OCI-LY7 (cell line): ENCODE measurements at regions not wholly inside any gene's neighbourhood (a gene's known extent, or its start where the extent isn't known, plus 50 kb on each side); places are given as distances from the start of the nearest gene placed in this dataset.
"Not testable (repeated sequence)": the region's sequence is repeated elsewhere in the genome, so short reads cannot be mapped to it uniquely, and the experiment has no call there.

ENCODE experiments used
- BruUV-seq: library from RNA; stranded (reverse); fragments of 400-500 nt; replicated peaks from 2 replicates; lab custom pipeline; 2021; lab: Mats Ljungman, UMichigan
- CTCF ChIA-PET: fragments of 300-600 bp; sonication (Branson Sonifier 250); formaldehyde crosslinking; loops from one replicate; lab custom pipeline; 2022; ENCODE audit warnings: antibody characterized with exemption; ENCODE audit not compliant: unreplicated experiment; lab: Charles Lee
- POLR2A ChIA-PET: fragments of 300-600 bp; sonication (Branson Sonifier 250); formaldehyde crosslinking; loops from one replicate; lab custom pipeline; 2022; ENCODE audit warnings: antibody characterized with exemption; lab: Charles Lee
- DNase-seq: peaks from one replicate; pipeline ENCODE4 v3.0.0-alpha.2; 2015; ENCODE audit warnings: low spot score
- H2AFZ ChIP-seq: fragments of 200-600 bp; sonication (generic), shearing (Covaris generic); 2 replicates; pipeline ENCODE4 v1.6.1; 2014; ENCODE audit warnings: mild to moderate bottlenecking, antibody characterized with exemption, low read length, moderate library complexity
- H3K27ac ChIP-seq: fragments of 200-600 bp; sonication (generic); 2 replicates; pipeline ENCODE4 v1.5.1; 2014; ENCODE audit warnings: mixed run types, low read depth, mild to moderate bottlenecking, moderate library complexity, low read length, inconsistent platforms; ENCODE audit not compliant: poor library complexity, severe bottlenecking
- H3K36me3 ChIP-seq: fragments of 200-600 bp; sonication (generic); 2 replicates; pipeline ENCODE4 v1.6.1; 2014; ENCODE audit warnings: mild to moderate bottlenecking, antibody characterized with exemption, low read length, moderate library complexity, mixed read lengths; ENCODE audit not compliant: insufficient read depth
- H3K4me1 ChIP-seq: fragments of 200-600 bp; sonication (generic); 2 replicates; pipeline ENCODE4 v1.5.1; 2014; ENCODE audit warnings: mild to moderate bottlenecking, low read length; ENCODE audit not compliant: insufficient read depth, poor library complexity, severe bottlenecking
- H3K4me2 ChIP-seq: fragments of 200-600 bp; sonication (generic); 2 replicates; pipeline ENCODE4 v1.6.1; 2014; ENCODE audit warnings: mild to moderate bottlenecking, low read length
- H3K4me3 ChIP-seq: fragments of 200-600 bp; sonication (generic); 2 replicates; pipeline ENCODE4 v1.5.1; 2014; ENCODE audit warnings: mild to moderate bottlenecking, low read depth, low read length; ENCODE audit not compliant: poor library complexity, severe bottlenecking
- H3K79me2 ChIP-seq: fragments of 200-600 bp; sonication (generic); 2 replicates; pipeline ENCODE4 v1.6.1; 2016; ENCODE audit warnings: low read depth, mild to moderate bottlenecking, low read length, moderate library complexity, mixed read lengths; ENCODE audit not compliant: insufficient read depth
- H3K9me2 ChIP-seq: fragments of 200-600 bp; sonication (generic); 2 replicates; pipeline ENCODE4 v1.6.1; 2016; ENCODE audit warnings: mild to moderate bottlenecking, low read length, mixed read lengths; ENCODE audit not compliant: insufficient read depth
- H3K9me3 ChIP-seq: fragments of 200-600 bp; sonication (generic); 2 replicates; pipeline ENCODE4 v1.6.1; 2014; ENCODE audit warnings: mild to moderate bottlenecking, mixed run types, low read length, mixed read lengths
- H4K20me1 ChIP-seq: fragments of 200-600 bp; sonication (generic); 2 replicates; pipeline ENCODE4 v1.6.1; 2014; ENCODE audit warnings: mild to moderate bottlenecking, antibody characterized with exemption, low read length, moderate library complexity, mixed read lengths; ENCODE audit not compliant: insufficient read depth
- CTCF ChIP-seq: fragments of 200-600 bp; sonication (generic); conservative IDR thresholded peaks from 2 replicates; pipeline ENCODE4 v1.5.1; 2014; ENCODE audit warnings: mild to moderate bottlenecking, antibody characterized with exemption, low read length, moderate library complexity, mixed read lengths
- EZH2phosphoT487 ChIP-seq: fragments of 200-600 bp; sonication (generic); IDR thresholded peaks from 2 replicates; pipeline ENCODE4 v1.6.1; 2018; ENCODE audit warnings: low read depth, borderline replicate concordance, mild to moderate bottlenecking, mixed run types, antibody characterized with exemption, low read length, moderate library complexity, mixed read lengths
- intact Hi-C: fragments of 100-400 bp; cut with micrococcal nuclease; formaldehyde crosslinking; loops from one replicate; pipeline ENCODE4 v1.10.0; 2022; ENCODE audit not compliant: unreplicated experiment

- TF ChIP-seq EZH2phosphoT487 (no peak), CTCF (no peak)
- DNase-seq = no peak
- Histone ChIP-seq H3K9me2 (no peaks in the 10 kb centered on the region), H3K79me2 (no peaks in the 10 kb centered on the region), H4K20me1 (no peaks in the 10 kb centered on the region), H2AFZ (no peak overlapping the region), H3K36me3 (no peaks in the 10 kb centered on the region), H3K4me3 (no peak overlapping the region), H3K4me2 (no peak overlapping the region), H3K27ac (no peak overlapping the region), H3K4me1 (no peaks in the 10 kb centered on the region), H3K9me3 (no peaks in the 10 kb centered on the region)
- ChIA-PET POLR2A (no interaction called here), CTCF (no interaction called here)
- intact Hi-C loops = no loop called here
- no TSS peak for BruUV-seq
Measured at GRCh38 chr16:59614466-59615240, 880.5 kb upstream of the GOT2 start.

GRCh38 chr16:59612910-59613620 lies 878.9 kb upstream of the GOT2 start:
- H3K4me1 ChIP-seq, H3K79me2 ChIP-seq, H3K27ac ChIP-seq, H3K9me2 ChIP-seq, H3K4me3 ChIP-seq, DNase-seq, H2AFZ ChIP-seq, H4K20me1 ChIP-seq, BruUV-seq, H3K4me2 ChIP-seq, CTCF ChIA-PET, H3K9me3 ChIP-seq, intact Hi-C loops, H3K36me3 ChIP-seq, POLR2A ChIA-PET: not testable (repeated sequence)

GRCh38 chr16:59612094-59612493 lies 878.0 kb upstream of the GOT2 start:
- Histone ChIP-seq H3K9me3 (no peaks in the 10 kb centered on the region), H3K9me2 (no peaks in the 10 kb centered on the region), H4K20me1 (no peaks in the 10 kb centered on the region), H3K4me3 (no peak overlapping the region), H3K4me1 (no peaks in the 10 kb centered on the region), H3K36me3 (no peaks in the 10 kb centered on the region), H3K79me2 (no peaks in the 10 kb centered on the region), H3K27ac (no peak overlapping the region), H2AFZ (no peak overlapping the region), H3K4me2 (no peak overlapping the region)
- ChIA-PET CTCF (interaction anchor here (0.6 kb wide), 1 partner anchor 657 kb away, joined by 4 read pairs; no protein-coding TSS in a partner anchor), POLR2A (no interaction called here)
- no TSS peak for BruUV-seq
- DNase-seq = no peak
- intact Hi-C loops = no loop called here
- TF ChIP-seq CTCF (no peak), EZH2phosphoT487 (no peak)
